ENCODE measurements at regions not wholly inside any gene's neighbourhood (a gene's known extent, or its start where the extent isn't known, plus 50 kb on each side); places are given as distances from the start of the nearest gene placed in this dataset.
"Not testable (repeated sequence)": the region's sequence is repeated elsewhere in the genome, so short reads cannot be mapped to it uniquely, and the experiment has no call there.

GRCh38 chr20:47897461-47897860 lies 112.2 kb upstream of the SULF2 start:
- DNase-seq (no peak), FAIRE-seq (no peak), ATAC-seq (no peak)
- Histone ChIP-seq H3K4me3 (no peak overlapping the region), H3K27me3 (no peaks in the 10 kb centered on the region), H3K27ac (no peak overlapping the region), H3K9me3 (no peaks in the 10 kb centered on the region), H3K36me3 (no peaks in the 10 kb centered on the region), H3K4me1 (no peaks in the 10 kb centered on the region)
- 59 to 73% methylated on average over 11 of the region's 11 CpGs for WGBS, 2 donors
- intact Hi-C loops (cut with DNase I): loop anchor here in 2 of 3 donors (5.0 to 10.0 kb wide), 3 partner anchors 53 to 620 kb away; no protein-coding TSS in a partner anchor
- no peak for TF ChIP-seq CTCF (IDR thresholded peaks at IDR 0.05)

- not testable (repeated sequence) for DNase-seq, H3K36me3 ChIP-seq, H3K9me3 ChIP-seq, FAIRE-seq, H3K4me3 ChIP-seq, H3K4me1 ChIP-seq, H3K27ac ChIP-seq, ATAC-seq, H3K27me3 ChIP-seq
- intact Hi-C loops (cut with DNase I): loop anchor here in 2 of 3 donors (10.0 kb wide), 2 partner anchors 48 to 622 kb away; no protein-coding TSS in a partner anchor
- 73 to 81% methylated on average over 1 to 4 of the region's 9 CpGs for WGBS, 2 donors
These were observed 107.4 kb upstream of the SULF2 start for GRCh38 chr20:47892681-47893080.

- 54 to 64% methylated on average over 4 to 5 of the region's 5 CpGs for WGBS, 2 donors
- intact Hi-C loops (cut with DNase I): loop anchor here in 2 of 3 donors (10.0 kb wide), 2 partner anchors 46 to 624 kb away; no protein-coding TSS in a partner anchor
- not testable (repeated sequence) for ATAC-seq, H3K36me3 ChIP-seq, H3K27ac ChIP-seq, H3K27me3 ChIP-seq, H3K4me1 ChIP-seq, DNase-seq, H3K9me3 ChIP-seq, FAIRE-seq, H3K4me3 ChIP-seq
These were observed 105.4 kb upstream of the SULF2 start for GRCh38 chr20:47890708-47891107.

GRCh38 chr20:47889751-47890150 lies 104.5 kb upstream of the SULF2 start:
- 49 to 64% methylated on average over 12 of the region's 12 CpGs for WGBS, 2 donors
- H3K4me3 ChIP-seq, H3K4me1 ChIP-seq, ATAC-seq, H3K36me3 ChIP-seq, DNase-seq, FAIRE-seq, H3K27me3 ChIP-seq, H3K9me3 ChIP-seq, H3K27ac ChIP-seq: not testable (repeated sequence)
- intact Hi-C loops (cut with DNase I): loop anchor here in 2 of 3 donors (10.0 kb wide), 2 partner anchors 45 to 625 kb away; no protein-coding TSS in a partner anchor

DNA sequence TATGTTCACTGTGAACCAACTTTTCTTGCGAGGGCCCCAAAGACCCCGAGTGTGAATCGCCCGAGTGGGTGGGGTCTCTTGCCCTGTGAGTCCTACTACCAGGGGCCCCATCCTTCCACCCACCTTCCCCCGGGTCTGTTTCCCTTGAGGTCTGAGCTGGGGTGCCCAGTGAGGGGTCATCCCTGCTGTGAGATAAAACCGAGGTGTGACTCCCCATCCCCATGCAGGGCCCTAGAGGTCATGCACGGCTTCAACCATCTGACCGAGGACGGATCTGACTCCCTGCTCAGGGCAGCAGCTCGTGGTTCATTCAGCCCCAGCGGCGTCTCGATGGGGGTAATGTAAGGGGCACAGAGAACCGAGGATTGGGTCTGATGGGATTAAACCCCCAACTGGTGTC lies 103.1 kb upstream of the SULF2 start:
- FAIRE-seq: no peak
- Histone ChIP-seq H3K27me3 (no peaks in the 10 kb centered on the region), H3K27ac (no peak overlapping the region), H3K4me1 (no peaks in the 10 kb centered on the region), H3K9me3 (no peaks in the 10 kb centered on the region), H3K4me3 (no peak overlapping the region), H3K36me3 (no peaks in the 10 kb centered on the region)
- ATAC-seq: no peak
- 54 to 77% methylated on average over 14 of the region's 14 CpGs for WGBS, 2 donors
- intact Hi-C loops (cut with DNase I): no loop called here
- DNase-seq: no peak
- TF ChIP-seq CTCF (IDR thresholded peaks at IDR 0.05): no peak

GRCh38 chr20:47887477-47888080 lies 102.3 kb upstream of the SULF2 start:
- H3K27ac ChIP-seq: no peak overlapping the region
- H3K27me3 ChIP-seq: no peaks in the 10 kb centered on the region
- H3K4me3 ChIP-seq: no peak overlapping the region
- WGBS, 2 donors: 52 to 62% methylated on average over 10 of the region's 10 CpGs
- no peak for DNase-seq
- no peaks in the 10 kb centered on the region for H3K9me3 ChIP-seq
- no peak for FAIRE-seq
- no peaks in the 10 kb centered on the region for H3K36me3 ChIP-seq
- no peaks in the 10 kb centered on the region for H3K4me1 ChIP-seq
- ATAC-seq: no peak
- no peak for TF ChIP-seq CTCF (IDR thresholded peaks at IDR 0.05)
- intact Hi-C loops (cut with DNase I): no loop called here
